ENCODE measurements at regions not wholly inside any gene's neighbourhood (a gene's known extent, or its start where the extent isn't known, plus 50 kb on each side); places are given as distances from the start of the nearest gene placed in this dataset.

- no peak for DNase-seq (ENCODE audit: low read depth)
Measured at GRCh38 chr2:22486343-22486742, 898.6 kb upstream of the KLHL29 start.

GRCh38 chr2:22487036-22487435 lies 897.9 kb upstream of the KLHL29 start:
- no peak for DNase-seq (ENCODE audit: low read depth)

DNA sequence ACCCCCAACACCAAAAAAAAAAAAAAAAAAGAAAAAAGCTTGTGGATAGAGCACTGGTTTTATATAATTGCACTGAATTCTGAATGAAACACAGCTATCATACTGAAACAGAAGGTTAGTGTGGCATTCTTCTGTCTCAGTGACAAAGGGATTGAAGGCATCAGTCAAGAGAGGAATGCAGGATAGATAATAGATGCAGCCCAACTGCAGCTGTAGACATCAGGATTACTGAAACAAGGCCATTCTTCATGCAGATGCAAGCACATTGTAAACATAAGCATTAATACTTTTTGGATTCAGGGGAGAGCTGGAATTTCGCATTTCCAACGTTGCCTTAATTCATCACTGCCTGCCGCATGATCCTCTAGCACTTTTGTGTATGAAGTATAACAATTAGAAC lies 897.4 kb upstream of the KLHL29 start:
- no peak for DNase-seq (ENCODE audit: low read depth)

GRCh38 chr2:22491442-22491841 lies 893.5 kb upstream of the KLHL29 start:
- DNase-seq (ENCODE audit: low read depth): no peak

DNA sequence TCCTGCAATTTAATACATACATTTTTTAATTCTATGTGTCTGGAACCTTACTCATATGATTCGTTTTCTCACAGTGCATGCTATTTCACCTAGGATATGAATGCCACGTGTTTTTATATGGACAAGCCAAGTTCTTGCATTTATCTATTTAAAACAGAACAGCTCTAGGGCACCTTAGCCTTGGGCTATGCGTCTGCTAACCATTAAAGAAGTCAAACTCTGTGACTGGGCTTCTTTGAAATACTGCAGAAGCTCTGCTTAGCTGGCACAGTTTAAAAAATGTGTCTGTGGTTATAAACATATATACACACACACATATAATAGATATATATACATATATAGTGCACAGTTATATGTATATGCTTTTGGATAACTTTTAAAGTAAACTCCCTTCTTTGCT lies 890.8 kb upstream of the KLHL29 start:
- DNase-seq (ENCODE audit: low read depth): no peak

DNA sequence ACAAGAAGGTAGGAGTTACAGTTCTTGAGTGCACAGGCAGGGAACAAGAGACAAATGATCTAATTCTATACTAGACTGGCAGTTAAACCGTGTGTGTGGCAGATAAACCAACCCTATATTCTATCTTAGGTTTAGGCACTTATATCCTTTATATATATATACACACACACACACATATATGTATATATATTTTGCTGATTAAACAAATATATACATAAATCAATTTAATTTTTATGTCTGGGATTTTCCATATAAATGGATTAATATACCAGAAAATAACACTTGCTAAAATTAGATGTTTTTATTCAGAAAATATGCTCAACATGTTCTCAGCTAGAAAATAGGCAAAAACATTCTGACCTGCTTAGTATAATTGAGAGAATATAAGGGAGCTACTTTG lies 887.9 kb upstream of the KLHL29 start:
- DNase-seq (ENCODE audit: low read depth): no peak

DNA sequence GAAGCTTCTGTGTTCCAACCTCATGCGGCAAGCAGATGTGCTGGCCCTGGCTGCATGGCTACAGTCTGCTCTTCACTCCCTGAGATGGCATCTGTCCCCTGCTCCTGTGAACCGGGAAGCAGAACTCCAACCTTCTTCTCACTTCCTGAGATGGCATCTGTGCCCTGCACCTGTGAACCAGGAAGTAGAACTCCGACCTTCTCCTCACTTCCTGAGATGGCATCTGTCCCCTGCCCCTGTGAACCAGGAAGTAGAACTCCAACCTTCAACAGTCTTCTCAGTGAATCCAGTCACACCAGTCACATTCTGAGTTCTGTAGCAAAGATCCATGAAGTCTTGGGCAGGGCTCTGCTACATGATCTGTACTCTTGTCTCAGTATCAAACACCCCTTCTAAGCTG lies 887.2 kb upstream of the KLHL29 start:
- DNase-seq (ENCODE audit: low read depth): no peak

- no peak for DNase-seq (ENCODE audit: low read depth)
Measured at GRCh38 chr2:22499082-22499839, 885.7 kb upstream of the KLHL29 start.

- no peak for DNase-seq (ENCODE audit: low read depth)
Measured at GRCh38 chr2:22500555-22500935, 884.4 kb upstream of the KLHL29 start.

DNA sequence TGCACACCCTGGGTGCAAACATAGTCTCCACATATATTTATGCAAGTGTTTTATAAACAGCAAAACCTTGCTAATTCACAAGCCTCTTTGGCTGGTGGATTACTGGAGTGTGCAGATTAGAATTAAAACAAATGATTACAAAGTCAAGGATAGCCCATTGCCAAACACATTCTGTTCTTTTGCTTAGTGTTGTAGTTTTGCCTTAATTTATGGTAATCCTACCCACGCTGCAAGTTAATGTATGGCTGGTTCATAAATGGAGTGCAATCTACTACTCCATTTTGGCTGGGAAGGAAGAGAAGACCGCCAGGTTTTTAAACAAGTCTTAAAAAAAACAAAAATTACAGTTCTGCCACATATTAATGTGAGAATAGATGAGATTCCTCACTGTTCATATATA lies 883.1 kb upstream of the KLHL29 start:
- DNase-seq (ENCODE audit: low read depth): no peak

DNA sequence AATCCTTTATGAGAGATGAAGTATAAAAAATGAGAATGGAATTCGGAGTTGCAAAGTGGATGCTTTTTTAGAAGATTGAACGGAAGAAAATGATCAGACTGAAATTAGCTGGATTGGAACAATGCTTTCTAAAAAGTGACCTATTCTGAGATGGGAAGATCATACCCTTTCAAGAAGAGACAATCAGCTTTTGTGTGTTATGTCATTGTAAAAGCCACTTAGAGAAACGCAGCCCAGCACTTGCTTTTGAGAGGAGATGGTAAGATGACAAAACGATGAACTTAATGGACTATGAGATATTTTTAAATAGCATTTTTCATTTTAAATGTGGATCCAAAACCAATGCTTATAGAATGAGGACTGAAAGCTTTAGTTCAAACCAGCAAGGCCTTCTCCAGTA lies 871.4 kb upstream of the KLHL29 start:
- DNase-seq (ENCODE audit: low read depth): no peak

- DNase-seq (ENCODE audit: low read depth): no peak
Measured at GRCh38 chr2:22517141-22517540, 867.8 kb upstream of the KLHL29 start.

DNA sequence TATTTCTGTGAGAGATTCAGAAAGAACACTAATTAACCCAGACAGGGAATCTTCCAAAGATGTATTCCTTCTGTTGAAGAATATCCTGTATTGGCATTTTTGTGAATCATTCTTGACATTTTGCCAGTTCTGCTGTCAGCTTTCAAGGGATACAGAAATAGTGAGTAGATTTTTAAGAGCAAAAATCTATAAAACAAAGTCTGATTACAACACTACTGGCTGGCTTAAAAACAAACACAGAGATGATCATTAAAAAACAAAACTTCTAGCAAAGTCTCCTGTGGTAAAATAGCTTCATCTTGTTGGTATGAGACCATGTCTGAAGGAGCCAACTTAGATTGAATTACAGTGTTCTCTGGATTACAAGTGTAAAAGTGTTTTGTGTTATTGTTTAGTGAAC lies 866.3 kb upstream of the KLHL29 start:
- no peak for DNase-seq (ENCODE audit: low read depth)

DNA sequence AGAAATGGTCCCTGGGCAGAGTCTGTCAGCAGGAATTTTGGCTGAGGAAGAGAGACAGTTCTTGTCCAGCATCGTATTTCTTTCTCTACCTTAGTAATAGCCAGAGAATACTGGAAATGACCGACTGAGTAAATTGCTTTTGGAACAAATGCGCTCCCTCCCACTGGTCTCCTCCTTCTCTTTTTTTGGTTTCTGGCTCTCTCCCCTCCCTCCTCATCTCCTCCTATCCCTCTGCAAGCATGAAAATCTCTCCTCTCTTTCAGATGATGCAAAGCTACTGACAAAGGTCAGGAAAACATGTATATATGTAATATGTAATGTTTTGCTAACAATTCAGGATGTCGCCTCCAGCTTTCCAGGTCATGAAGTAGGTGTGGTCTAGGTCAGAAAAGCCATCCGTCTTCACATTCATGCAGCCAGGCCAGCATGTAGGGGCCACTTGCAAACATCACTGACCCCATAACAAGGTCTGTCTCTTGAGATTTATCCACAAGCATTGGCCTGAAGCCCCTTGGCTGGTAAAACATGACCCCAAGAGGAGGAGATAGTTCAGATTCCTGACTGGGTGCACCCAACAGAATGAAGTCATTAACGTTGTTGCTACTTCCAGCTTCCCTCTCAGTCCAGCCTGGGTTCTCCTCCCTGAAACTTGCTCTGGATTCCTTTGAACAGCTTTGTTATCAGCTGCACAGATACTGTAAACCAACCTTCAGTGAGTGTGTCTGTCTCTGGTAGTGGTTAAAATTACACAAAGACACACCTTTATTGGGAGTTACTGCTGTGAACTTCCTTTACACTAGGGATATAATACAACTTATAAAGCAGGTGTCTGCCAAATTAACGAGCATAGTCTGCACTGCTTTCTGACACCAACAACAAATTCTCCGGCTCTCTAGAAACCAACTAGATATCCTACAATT lies 864.4 kb upstream of the KLHL29 start:
- DNase-seq (ENCODE audit: low read depth): no peak

GRCh38 chr2:22521620-22522019 lies 863.4 kb upstream of the KLHL29 start:
- no peak for DNase-seq (ENCODE audit: low read depth)

DNA sequence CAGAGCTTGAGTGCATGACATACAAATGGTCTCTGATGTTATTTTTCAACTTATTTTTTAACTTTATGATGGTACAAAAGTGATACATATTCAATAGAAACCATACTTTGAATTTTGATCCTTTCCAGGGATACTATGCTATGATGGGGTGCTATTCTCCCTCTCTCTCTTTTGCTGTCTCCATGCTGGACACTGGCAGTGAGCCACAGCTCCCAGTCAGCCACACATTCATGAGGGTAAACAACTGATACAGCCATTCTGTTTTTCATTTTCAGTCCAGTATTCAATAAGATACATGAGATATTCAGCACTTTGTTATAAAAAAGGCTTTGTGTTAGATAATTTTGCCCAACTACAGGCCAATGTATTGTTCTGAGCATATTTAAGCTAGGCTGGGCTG lies 859.3 kb upstream of the KLHL29 start:
- no peak for DNase-seq (ENCODE audit: low read depth)

DNA sequence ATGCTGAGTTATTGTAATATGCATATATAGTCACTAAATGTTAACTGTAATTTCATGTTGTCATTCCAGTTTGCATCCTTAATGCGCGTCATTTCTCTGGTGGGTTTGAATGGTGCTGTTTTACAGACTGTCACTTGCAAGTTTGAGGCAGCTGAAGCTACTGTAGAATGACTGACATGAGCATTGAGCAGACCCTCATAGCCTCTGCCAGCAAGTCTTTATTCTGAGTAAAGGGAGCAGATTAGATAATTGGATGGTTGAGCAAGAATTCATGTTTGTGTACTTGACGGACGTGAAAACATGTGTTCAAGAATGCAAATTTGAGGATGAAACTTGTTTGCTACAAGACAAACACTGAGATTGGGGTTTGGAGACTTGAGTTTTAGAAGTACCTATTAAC lies 854.8 kb upstream of the KLHL29 start:
- no peak for DNase-seq (ENCODE audit: low read depth)

- no peak for DNase-seq (ENCODE audit: low read depth)
Measured at GRCh38 chr2:22536133-22536532, 848.8 kb upstream of the KLHL29 start.

DNA sequence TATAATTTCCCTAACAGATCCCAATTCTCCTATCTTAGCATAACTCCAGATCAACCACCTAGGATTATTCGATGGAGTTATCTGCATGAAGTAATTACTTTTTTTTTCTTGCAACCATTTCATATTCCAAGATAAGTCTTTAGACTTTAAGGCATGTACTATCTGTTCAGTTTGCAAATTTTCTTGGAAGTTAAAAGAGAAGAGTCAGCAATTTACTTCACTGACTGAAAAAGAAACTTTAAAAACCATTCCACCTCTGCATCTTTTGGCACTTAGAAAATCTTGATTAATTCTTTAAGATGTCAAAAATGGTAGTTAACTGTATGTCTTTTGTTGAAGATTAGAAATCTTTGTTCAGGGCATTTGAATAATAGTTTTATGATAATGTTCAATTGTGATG lies 830.5 kb upstream of the KLHL29 start:
- no peak for DNase-seq (ENCODE audit: low read depth)

DNA sequence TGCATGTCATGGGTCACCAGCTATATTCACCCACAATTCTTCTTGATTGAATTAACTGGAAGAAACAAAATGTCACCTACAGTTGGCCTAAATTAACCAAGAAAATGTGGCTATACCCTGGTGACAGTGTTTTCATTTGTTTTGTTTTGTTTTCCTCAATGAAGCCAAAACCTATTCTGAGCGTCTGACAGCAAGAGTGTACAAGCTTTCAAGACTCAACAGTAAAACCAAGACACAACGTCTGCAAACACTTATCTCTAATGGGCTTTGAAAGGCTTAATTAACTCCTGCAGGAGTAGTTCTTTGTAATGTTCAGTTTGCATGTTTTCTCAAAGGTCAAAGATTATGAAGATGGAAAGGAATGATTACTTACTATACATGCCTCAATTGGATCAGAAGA lies 827.6 kb upstream of the KLHL29 start:
- no peak for DNase-seq (ENCODE audit: low read depth)

GRCh38 chr2:22560021-22560420 lies 825.0 kb upstream of the KLHL29 start:
- DNase-seq (ENCODE audit: low read depth): no peak

- no peak for DNase-seq (ENCODE audit: low read depth)
Measured at GRCh38 chr2:22579341-22579740, 805.6 kb upstream of the KLHL29 start.

DNA sequence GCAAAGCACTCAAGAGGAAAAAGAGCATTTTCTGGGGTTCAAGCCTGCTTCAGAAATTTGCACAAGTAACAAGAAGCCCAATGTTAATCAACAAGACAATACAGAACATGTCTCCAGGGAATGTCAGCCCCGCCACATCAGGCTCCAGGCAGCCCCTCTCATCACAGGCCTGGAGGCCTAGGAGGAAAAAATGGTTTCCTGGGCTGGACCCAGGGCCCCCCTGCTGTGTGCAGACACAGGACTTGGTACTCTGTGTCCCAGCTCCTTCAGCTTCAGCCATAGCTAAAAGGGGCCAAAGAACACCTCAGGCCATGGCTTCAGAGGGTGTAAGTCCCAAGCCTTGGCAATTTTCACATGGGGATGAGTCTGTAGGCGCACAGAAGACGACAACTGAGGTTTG lies 802.9 kb upstream of the KLHL29 start:
- DNase-seq (ENCODE audit: low read depth): no peak

GRCh38 chr2:22596306-22596705 lies 788.7 kb upstream of the KLHL29 start:
- no peak for DNase-seq (ENCODE audit: low read depth)
